ENCODE measurements at regions not wholly inside any gene's neighbourhood (a gene's known extent, or its start where the extent isn't known, plus 50 kb on each side); places are given as distances from the start of the nearest gene placed in this dataset.

DNA sequence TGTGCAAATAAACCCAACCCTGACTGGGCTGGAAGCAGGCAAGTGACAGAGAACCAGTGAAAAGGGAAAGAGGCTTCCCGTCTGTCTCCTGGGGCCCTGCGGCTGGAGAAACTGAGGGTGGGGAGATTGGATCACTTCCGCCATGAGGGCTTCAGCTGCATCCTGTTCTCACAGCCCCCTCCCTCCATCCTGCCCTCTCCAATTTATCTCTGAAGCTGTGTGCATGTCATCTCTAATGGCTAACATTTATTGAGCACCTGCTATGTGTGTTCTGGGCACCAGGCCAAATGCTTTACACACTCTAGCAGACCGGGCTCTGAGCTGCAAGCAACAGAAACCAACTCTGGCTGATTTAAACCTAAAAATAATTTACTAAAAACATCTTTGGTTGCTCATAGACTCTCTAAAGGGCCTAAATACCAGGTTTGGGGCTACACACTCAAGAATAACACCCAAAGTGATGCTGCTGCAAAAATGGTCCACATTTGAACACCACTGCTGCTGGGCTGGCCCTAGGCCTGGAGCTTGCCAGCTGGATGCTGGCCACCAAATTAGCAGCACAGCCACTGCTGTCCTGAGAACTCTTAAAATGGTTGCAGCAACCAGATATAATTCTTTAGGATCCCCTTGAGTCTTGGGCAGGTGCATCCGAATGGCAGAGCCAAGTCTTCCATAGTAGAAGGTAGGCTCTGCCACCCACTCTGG, 123.6 kb upstream of the LRFN2 start:
- no peak overlapping the region for H2BK12ac ChIP-seq (ENCODE audit: low read depth, low read length)
- H3K56ac ChIP-seq (replicated peaks; ENCODE audit: insufficient read length, low read depth, low read length), result no peak overlapping the region
- no peak overlapping the region for H3K23ac ChIP-seq (ENCODE audit: insufficient read length)
- H3K4me1 ChIP-seq (replicated peaks in 1 of 4; ENCODE audit: control insufficient read depth in 3 of 4, insufficient read depth in 4 of 4, low read length in 3 of 4), result peaks cover 0 to 4% (median under 1%) of the 10 kb centered on the region in 4 experiments; a peak in 5 of 7 replicates
- H3K79me1 ChIP-seq (ENCODE audit: low read depth, low read length), result no peaks in the 10 kb centered on the region
- DNase-seq (ENCODE audit: low read depth in 1 of 2, low spot score in 2 of 2), result no peak
- no peak overlapping the region for H2BK120ac ChIP-seq (replicated peaks; ENCODE audit: low read depth, low read length)
- H4K91ac ChIP-seq (replicated peaks; ENCODE audit: insufficient read length, low read length), result no peak overlapping the region
- no peak overlapping the region for H3K9ac ChIP-seq (replicated peaks in 1 of 4; ENCODE audit: extremely low read depth in 1 of 4, low read depth in 3 of 4, low read length in 3 of 4)
- H3K14ac ChIP-seq (ENCODE audit: insufficient read length), result no peak overlapping the region
- 86% methylated on average over 5 of the region's 5 CpGs; no CpG with 5 or more reads in 1 of the 2 experiments for WGBS, 2 experiments (ENCODE audit: extremely low coverage in 1 of 2, insufficient coverage in 1 of 2, insufficient read length in 1 of 2, insufficient replicate concordance in 2 of 2, low coverage in 1 of 2, low lambda C conversion rate in 2 of 2, missing lambda C conversion rate in 1 of 2)
- no peaks in the 10 kb centered on the region for H3K79me2 ChIP-seq (ENCODE audit: control insufficient read depth in 1 of 2, insufficient read depth in 2 of 2, low read length in 2 of 2)
- POLR2A ChIA-PET (ENCODE audit: partially characterized antibody), result no interaction called here
- no peak overlapping the region for H2BK15ac ChIP-seq (ENCODE audit: low read length)
- TF ChIP-seq CBX8 (IDR thresholded peaks at IDR 0.05; ENCODE audit: borderline replicate concordance, low read depth, low read length) (no peak), FOSL1 (IDR thresholded peaks at IDR 0.05; ENCODE audit: insufficient read depth, low read depth, low read length) (no peak), POLR2A (IDR thresholded peaks at IDR 0.05; ENCODE audit: control extremely low read depth in 1 of 2, low read depth in 2 of 2, low read length in 2 of 2) (no peak), YY1 (IDR thresholded peaks at IDR 0.05; ENCODE audit: low read depth, low read length) (no peak), SAP30 (IDR thresholded peaks at IDR 0.05; ENCODE audit: insufficient read depth, insufficient replicate concordance, low read length) (no peak), KDM5A (IDR thresholded peaks at IDR 0.05; ENCODE audit: low read length) (no peak), RBBP5 (IDR thresholded peaks at IDR 0.05; ENCODE audit: borderline replicate concordance, low read depth, low read length) (no peak), ASH2L (IDR thresholded peaks at IDR 0.05; ENCODE audit: low read length) (no peak), CBX5 (IDR thresholded peaks at IDR 0.05; ENCODE audit: low read depth, low read length) (no peak), EGR1 (IDR thresholded peaks at IDR 0.05; ENCODE audit: borderline replicate concordance, low read depth, low read length) (no peak), BCL11A (IDR thresholded peaks at IDR 0.05; ENCODE audit: low read depth in 2 of 2, low read length in 2 of 2) (no peak), CEBPB (IDR thresholded peaks at IDR 0.05; ENCODE audit: low read depth, low read length) (no peak)
- H3K4ac ChIP-seq (replicated peaks; ENCODE audit: insufficient read length, low read depth, low read length), result no peak overlapping the region
- peaks cover 3 to 5% of the 10 kb centered on the region in 2 experiments; a peak in 1 of 4 replicates for H3K9me3 ChIP-seq (ENCODE audit: insufficient read depth in 2 of 2, low read depth in 1 of 2, low read length in 1 of 2)
- no peak overlapping the region for H2AFZ ChIP-seq (ENCODE audit: low read length)
- no peak overlapping the region for H2BK20ac ChIP-seq (ENCODE audit: low read length)
- H4K8ac ChIP-seq (ENCODE audit: extremely low read depth, insufficient read depth, low read length), result no peak overlapping the region
- no peak overlapping the region for H3K27ac ChIP-seq (ENCODE audit: low read depth, low read length)
- H3K23me2 ChIP-seq (ENCODE audit: low read depth, low read length), result no peaks in the 10 kb centered on the region
- no peaks in the 10 kb centered on the region for H4K20me1 ChIP-seq (replicated peaks in 1 of 2; ENCODE audit: control insufficient read depth in 1 of 2, insufficient read depth in 2 of 2, low read length in 2 of 2)
- no peak for FAIRE-seq
- no peak overlapping the region for H4K5ac ChIP-seq (ENCODE audit: insufficient read length, low read depth, low read length)
- CTCF ChIA-PET (ENCODE audit: partially characterized antibody), result interaction anchor here (1.1 to 2.1 kb wide), 2 partner anchors 14 to 19 kb away, joined by 3 to 4 read pairs; no protein-coding TSS in a partner anchor
- no peak overlapping the region for H2BK5ac ChIP-seq (ENCODE audit: low read depth, low read length)
- H3K27me3 ChIP-seq (replicated peaks in 1 of 4; ENCODE audit: control insufficient read depth in 3 of 4, extremely low read depth in 1 of 4, insufficient read depth in 3 of 4, low read length in 3 of 4), result no peaks in the 10 kb centered on the region; a peak in 1 of 7 replicates
- no peaks in the 10 kb centered on the region for H3K36me3 ChIP-seq (ENCODE audit: control insufficient read depth in 2 of 4, insufficient read depth in 4 of 4, low read length in 3 of 4)
- H2AK5ac ChIP-seq (ENCODE audit: low read depth, low read length), result no peak overlapping the region
- H3K18ac ChIP-seq (ENCODE audit: extremely low read depth, low read length), result no peak overlapping the region
- no peak overlapping the region for H3K4me2 ChIP-seq (ENCODE audit: insufficient read depth in 1 of 2, low read depth in 2 of 2, low read length in 2 of 2)
- H3K4me3 ChIP-seq (ENCODE audit: extremely low read depth in 1 of 4, insufficient read depth in 2 of 4, low read depth in 3 of 4, low read length in 4 of 4), result no peak overlapping the region
